Stimulated activated CD4-positive, alpha-beta T cell treated with anti-CD3 and anti-CD28 coated beads, Interleukin-15, amount 100 ng/mL, for 24 hours (primary cell): ENCODE measurements at regions not wholly inside any gene's neighbourhood (a gene's known extent, or its start where the extent isn't known, plus 50 kb on each side); places are given as distances from the start of the nearest gene placed in this dataset.

Experiments used
- DNase-seq: peaks from one replicate; pipeline ENCODE4 v3.0.0-alpha.2; 2020

DNA sequence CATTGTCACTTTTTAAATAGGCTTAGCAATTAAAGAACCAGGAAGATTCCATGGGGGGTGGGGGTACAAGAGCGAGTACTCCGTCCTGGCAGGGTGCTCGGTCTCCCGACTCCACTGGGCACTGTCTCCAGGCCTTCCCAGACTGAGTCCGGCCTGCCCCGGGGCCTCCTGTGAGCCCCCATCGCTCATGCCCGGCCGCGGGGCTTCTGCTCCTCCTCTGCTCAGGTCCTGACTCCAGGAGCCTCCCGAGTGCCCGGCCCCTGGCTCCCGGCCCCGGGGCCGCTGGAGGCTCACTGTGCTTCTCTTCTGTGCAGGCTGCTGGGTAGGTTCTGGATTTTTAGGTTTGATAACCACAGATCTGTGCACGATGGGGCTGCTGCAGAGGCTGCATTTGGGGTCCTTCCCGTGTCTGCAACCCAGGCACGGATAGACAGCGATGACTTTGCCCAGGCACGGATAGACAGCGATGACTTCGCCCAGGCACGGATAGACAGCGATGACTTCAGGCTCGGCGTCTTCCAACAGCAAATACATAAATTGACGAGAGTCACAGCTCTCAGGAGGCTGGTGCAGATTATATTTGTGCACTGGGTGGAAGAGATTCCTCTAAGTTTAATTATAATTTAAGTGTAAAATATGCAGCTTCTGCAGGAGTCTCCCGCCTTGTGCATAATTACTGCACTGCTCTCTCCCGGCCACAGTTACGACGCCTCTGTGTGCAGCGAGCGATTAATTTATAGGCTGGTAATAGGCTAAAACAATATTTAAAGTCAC is 74.8 kb upstream of the RXRA start:
- DNase-seq, result no peak

DNA sequence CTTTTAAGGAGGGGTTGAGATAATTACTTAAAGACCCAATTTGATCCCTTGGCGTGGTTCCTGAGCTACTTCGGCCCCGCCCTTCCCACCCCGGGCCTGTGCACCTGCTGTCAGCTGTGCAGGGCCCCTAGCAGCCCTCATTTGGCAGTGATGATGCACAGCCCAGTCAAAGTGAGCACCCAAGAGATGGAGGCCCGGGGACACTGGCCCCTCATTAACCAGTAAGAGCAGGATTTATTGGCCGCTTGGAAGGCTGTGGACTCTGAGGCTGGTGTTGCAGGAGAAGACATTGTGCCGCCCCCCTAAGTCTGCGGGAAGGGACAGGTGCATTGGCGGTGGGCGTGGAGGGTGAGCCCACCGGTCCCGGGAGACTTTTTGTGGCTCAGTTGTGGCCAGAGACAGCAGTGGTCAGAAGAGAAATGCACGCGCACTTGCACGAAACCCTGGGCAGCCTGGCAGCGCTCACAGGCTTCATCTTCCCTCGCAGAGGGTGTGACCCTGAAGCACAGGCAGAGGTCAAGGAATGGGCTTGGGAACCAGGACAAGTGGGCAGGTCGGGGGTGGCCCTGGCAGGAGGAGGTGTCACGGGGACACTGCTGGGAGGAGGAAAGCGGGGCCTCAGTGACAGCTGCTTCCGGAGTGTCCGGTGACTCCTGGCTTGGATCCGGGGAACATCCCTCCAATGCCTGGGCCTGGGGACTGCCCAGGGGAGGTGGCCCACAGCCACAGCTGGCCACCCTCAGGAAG is 74.0 kb upstream of the RXRA start:
- DNase-seq, result no peak

DNA sequence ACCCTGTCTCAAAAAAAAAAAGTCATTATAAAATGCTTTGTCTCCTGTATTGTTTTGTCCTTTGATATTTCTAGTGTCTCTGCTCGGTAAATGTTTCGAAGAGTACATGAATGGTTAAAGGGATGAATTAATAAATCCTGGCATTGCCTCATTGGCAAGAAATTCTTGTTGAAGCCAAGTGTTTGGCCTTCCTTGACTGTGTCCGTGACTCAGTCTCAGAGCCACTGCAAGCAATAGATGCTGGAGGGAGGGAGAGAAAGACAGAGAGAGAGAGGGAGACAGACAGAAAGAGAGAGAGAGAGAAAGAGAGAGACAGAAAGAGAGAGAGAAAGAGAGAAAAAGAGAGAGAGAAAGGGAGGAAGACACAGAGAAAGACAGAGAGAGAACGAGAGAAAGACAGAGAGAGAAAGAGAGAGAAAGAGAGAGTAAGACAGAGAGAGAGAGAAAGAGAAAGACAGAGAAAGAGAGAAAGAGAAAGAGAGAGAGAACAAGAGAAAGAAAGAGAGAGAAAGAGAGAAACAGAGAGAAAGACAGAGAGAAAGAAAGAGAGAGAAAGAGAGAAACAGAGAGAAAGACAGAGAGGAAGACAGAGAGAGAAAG is 72.5 kb upstream of the RXRA start:
- DNase-seq, result no peak

DNA sequence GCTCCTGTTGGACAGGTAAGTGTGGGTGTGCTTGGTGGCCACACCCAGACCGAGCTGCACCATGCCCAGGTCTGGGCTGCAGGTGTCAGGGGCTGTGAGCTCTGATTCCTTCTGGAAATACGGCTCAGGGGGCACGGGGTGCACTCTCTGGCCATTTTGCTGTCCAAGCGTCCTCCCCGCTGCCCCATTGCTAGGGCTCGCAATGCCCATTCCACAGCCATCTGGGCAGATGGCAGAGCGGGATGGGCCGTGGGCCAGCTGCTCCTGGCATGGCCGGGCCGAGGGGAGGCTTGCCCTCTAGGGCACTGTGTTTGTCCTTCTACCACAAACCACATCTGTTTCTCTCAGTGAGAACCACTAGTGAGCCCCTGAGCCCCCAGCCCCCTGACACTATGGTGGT is 67.9 kb upstream of the RXRA start:
- DNase-seq, result no peak

DNA sequence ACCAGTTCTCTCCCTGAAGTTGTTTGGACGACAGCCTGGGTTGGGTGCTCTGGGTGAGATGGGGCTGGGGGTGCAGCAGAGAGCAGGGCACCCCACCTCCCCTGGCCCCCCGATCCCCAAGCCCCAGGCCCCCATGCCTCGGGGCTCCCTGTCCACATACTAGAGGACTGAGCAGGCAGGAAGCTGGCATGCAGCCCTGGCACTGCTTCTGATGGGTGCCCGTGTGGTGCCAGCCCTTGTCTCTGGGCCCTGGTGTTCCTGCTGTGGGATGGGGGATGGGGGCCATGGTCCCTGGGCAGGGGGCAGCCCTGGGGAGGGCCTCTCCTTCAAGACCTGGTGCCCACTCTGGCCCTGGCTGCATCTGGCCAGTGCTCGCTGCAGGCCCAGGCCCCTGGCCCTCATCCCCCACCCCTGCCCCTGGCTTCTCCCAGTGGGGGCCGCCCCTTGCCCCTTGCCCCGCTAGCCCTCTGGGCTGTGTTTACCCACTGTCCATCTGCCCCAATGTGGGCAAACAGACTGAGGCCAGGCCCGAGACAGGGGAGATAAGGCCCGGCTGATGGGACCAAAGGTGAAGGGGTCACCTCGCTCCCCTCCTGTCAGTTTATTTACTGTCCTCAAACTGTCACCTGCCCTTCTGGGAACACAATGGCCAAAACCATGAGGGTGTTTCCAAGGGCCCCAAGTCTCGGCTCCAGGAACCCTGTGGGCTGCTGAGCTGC is 67.3 kb upstream of the RXRA start:
- DNase-seq, result no peak

DNA sequence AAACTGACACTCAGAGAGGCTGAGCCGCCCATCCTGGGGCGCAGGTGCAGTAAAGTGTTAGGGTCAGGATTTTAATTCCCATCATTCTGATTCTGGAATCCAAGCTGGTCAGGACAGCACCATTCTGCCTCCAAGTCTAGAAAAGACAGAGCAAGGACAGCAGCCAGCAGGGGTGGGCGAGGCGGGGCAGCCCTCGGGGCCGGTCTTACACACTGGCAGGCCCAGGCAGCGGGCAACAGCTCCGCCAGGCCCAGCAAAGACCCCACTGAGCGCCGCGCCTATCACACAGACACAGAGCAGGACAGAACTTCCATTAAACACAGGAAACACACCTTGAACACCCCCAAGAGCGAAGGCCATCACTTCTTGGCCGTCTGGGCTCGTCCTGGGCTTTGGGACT is 66.5 kb upstream of the RXRA start:
- no peak for DNase-seq

DNA sequence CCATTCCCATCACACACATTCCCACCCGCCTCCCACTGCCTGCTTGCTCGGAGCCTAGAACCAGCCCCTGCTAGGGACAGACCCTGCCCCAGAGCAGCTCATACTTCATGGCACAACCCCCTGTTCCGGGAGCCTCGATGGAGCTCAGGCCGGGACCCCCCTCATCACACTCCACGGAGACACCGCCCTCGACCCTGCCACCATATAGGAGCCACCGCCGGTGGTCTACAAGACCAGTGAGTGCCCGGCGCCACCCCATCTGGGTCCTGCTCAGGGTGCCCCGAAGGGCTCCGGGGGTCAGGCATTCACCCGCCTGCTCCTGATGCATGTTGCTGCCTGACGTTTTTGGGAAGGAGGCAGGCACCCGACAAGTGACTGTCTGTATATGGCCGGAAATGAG is 65.5 kb upstream of the RXRA start:
- no peak for DNase-seq

DNA sequence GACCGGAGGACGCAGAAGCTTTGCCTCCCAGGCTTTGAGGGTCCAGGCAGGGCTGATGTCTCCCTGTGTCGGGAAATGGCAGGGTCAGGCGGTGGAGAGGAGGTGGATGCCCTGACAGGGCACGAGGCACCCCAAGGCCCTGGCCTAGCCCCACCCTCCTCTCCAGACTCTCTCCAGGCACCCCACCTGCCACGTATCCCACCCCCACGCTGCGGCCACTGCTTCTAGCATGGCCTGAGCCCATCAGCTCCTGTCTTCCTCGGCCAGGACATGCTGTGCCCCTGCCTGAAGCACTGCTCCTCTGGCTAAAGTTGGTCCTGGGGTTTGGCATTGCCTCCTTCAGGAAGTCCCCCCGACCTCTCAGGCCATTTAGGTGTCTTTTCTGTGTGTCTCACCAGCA is 64.2 kb upstream of the RXRA start:
- DNase-seq, result no peak

DNA sequence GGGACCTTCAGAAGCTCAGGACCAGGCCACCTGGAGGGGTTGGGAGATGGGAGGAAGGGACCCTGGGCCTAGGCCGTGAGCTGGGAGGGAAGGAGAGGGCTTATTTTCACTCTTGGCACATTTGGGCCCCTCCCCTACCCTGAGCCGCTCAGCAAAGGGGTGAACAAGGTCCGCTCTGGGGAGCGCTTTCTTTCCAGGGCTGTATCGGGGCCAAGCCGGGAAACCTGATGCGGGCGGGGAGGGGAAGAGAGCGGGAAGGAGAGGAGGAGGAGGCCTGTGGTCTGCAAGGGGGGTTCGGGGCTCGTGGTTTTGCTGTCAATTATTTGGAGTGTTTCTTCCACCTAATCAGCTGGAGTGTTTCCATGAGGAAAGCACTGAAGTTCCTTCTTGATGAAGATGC is 62.7 kb upstream of the RXRA start:
- DNase-seq, result no peak

DNA sequence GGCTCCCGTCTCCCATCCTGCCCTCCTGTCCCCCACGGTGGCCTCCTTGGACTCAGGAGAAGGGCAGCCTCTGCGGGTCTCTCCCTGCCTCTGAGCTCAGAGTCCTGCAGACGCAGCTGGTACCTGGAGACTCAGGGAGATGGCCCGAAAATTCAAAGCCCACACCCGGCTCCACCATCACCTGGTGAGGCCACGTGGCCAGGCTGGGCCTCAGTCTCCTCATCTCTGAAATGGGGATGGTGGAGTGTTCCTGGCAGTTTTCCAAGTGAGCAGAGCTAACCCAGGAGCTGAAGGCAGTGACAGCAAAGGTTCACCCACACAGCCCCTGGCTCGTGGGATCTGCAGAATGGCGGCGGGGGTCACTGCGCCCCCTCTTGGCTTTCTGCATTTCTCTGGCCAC is 62.1 kb upstream of the RXRA start:
- DNase-seq, result no peak

DNA sequence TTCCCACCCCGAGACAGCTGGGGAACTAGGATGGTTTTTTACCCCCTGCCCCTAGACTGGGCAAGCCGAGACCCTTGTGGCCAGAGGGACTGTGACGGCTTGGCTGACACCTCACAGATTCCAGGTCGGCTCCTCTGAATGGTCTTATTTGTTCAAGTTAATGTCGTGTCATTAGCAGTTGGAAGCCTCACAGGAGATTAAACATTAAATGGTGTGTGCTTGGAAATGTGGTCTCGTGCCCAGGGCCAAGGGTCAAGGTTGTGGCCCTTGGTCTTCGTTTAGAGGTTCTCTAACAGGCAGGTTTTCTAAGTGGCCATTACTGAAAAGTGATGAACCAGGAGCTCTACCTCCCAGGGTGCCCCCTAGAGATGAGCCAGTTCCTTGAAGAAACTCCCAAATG is 61.2 kb upstream of the RXRA start:
- no peak for DNase-seq

DNA sequence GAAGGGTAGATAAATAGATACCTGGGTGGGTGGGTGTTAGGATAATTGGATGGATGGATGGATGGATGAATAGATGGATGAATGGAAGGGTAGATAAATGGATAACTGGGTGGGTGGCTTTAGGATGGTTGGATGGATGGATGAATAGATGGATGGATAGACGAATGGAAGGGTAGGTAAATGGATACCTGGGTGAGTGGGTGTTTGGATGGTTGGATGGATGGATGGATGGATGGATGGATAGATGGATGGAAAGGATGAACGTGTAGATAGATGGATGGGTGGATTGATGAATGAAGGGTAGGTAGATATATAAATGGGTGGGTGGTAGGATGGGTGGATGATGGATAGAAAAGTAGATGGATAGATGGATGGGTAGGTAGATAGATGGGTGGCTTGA is 59.8 kb upstream of the RXRA start:
- DNase-seq, result no peak

DNA sequence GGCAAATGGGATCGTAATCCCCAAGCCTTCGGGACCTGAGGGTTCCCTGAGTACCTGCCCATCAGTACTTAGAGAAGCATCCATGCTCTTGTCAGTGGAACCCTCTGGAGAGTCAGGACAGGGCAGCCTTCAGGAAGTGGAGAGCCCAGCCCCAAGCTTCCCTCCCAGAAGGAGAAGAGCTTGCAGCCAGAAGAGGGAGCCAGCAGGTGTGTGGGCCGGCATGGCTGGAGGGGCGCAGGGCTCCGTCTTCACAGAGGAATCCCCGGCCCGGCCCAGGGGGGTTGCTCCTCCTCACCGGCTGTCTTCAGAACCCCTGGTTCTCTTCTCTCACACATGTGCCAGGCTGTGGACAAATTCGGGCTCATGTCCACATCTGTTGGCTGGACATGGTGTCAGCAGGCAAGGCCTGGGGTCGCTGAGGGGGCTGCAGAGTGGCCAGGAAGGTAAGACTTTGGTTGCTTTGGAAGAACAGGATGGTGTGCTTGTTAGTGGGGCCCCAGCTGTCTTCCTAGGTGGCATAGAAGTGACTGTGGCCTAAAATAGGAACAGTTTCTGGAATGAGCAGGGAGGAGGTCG is 58.9 kb upstream of the RXRA start:
- no peak for DNase-seq

DNA sequence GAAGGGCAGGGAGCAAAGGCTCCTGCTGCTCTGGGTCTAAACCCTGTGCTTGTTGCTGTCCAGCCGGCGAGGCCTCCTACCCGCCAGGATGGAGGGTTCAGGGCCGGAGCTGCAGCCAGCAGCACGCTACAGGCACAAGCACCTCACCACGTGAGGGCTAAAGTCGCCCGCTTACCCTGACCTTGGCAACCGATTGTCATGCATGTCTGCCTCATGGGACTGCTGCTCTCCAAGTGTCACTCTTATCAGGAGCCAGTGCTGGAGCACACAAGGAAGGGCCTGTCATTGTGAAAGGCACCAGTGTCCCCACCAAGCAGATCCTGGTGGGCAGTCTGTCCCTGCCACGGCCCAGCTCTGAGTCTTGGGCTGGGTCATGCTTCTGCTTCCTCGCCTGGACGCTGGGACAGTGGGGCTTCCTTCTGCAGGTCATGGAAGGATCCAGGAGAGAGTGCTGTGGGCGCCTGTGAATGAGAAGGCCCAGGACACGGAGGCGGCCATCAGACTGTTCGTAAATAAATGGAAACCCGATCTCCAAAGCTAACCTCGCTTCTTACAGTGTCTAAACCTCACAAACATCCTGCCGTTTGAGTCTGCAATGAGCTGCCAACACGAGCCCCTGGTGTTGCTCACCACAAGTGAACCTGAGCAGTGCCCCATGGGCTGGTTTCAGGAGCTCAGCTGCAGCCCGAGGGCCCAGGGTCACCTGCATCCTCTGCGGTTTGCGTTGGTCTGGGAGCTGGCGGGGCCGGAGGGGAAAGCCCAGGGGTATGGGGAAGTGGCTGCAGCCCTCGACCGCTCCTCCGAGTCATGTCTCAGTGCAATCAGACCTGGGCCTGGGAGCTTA is 58.2 kb upstream of the RXRA start:
- no peak for DNase-seq

DNA sequence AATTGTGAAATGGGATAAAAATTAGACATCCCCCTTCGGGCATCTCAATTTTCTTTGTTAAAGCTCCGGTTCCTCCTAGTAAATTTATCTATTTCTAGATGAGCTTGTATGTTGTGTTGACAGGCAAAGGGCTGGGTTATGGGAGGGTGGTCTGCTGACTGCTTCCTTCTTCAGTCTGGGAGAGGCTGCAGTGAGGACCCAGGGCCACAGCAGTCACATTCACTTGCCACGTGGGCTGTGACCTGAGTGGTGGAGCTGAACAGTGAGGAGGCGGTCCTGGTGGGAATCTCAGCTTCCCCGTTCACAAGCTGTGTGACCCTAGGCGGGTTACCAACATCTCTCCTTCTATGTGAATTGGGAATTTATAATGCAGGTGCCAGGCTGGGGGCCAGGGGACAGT is 57.5 kb upstream of the RXRA start:
- no peak for DNase-seq

DNA sequence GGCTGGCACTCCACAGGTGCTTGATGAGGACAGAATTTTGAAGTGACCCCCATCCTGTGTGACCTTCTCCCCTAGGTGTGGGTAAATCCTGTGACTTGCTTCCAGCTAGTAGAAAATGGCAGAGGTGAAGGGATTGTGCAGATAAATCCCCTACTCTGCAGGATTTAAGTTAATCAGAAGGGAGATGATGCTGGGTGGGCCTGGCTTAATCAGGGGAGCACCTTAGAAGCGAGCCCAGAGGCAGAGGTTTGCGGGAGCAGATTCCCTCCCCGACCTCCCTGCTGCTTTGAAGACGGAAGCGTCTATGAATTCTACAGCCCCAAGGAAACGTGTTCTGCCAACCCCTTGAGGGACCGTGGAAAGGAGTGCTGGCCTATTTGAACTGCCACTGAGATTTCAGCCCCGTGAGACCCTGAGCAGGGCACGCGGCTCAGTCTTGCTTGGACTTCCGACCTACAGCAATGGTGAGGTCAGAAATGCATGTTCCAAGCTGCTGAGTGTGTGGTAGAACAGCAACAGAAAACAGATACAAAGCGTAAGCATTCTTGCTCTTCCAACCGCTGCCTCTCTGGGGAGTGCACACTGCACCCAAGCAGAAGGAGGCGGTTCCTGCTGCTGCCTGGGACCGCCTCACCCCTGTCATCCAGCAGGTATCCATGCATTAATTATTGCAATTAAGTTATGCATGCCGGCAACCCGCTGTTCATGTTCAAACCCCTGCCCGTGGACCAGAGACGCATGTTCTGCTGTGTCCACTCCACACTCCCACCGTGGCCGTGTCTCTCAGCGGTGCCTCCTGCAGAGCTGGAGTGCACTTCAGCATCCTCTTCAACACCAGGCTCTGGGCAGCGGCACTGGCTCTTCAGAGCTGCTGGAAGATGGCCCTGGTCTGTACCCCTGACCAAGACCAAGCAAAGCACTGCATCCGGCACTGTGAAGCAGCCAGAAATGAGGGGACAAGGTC is 54.6 kb upstream of the RXRA start:
- DNase-seq, result no peak

DNA sequence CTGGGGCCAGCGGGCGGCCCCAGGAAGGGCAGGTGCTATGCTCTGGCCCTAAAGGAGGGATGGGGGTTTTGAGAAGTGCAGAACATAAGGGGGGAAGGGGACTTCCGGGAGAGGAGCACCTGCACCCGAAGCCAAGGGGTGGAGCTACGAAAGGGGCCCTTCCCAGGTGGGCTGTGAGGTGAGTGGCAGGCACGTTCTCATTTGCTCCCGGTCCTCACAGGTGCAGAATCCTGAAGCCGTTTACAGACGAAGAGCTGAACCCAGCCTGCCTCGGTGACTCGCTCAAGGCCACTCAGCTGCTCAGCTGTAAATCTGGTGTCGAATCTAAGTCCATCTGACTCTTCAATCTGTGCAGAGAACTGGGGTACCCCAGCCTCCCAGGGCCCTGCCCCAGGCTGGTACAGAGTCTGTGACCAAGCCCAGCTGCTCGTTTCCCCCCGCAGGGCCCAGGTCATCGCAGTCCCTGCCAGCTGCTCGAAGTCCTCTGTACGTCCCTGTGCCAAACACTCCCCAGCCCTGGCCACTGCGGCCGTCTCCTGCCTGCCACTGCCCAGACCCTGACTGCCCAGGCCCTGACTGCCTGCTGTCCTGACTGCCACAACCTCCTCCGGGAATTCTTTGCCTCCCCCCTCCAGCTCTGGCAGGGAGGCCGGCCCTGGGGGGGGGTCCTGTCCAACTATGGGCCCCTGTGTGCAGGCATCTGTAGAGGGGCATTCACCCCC is 53.8 kb upstream of the RXRA start:
- no peak for DNase-seq

DNA sequence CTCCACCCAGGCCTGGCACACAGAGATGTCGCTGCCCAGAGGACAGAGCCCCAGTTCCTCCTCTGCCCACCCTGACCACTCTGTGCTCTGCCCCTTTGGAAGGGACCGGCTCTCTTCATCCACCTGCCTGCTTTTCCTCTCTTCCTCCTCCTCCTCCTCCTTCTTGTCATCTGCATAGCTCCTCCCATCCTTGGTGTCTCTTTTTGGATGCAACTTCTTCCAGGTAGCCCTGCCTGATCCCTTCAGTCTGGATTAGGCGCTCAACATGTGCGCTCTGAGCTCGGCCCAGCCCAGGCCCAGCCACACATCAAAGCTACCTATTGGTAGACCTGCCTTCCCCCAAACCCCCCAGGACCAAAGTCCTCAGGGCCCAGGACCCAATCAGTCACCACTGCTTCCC is 52.6 kb upstream of the RXRA start:
- DNase-seq, result no peak

DNA sequence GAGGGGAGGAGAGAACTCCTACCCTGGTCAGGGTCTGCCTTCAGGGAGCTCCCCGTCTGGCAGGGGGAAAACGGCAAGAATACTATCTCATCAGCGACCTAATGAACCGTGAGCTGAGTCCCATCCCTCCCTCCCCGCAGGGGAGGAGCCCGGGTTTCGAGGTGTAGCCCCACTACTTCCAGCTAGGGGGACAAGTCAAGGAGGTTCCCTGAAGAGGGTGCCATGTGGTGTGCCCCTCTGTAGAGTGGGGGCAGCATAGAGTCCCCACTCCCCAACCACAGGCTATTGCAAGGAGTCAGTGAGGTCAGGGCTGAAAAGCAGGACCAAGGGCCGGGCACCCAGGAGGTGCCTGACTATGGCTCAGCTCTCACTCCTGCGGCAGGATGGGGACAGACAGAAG is 50.9 kb upstream of the RXRA start:
- DNase-seq, result no peak

DNA sequence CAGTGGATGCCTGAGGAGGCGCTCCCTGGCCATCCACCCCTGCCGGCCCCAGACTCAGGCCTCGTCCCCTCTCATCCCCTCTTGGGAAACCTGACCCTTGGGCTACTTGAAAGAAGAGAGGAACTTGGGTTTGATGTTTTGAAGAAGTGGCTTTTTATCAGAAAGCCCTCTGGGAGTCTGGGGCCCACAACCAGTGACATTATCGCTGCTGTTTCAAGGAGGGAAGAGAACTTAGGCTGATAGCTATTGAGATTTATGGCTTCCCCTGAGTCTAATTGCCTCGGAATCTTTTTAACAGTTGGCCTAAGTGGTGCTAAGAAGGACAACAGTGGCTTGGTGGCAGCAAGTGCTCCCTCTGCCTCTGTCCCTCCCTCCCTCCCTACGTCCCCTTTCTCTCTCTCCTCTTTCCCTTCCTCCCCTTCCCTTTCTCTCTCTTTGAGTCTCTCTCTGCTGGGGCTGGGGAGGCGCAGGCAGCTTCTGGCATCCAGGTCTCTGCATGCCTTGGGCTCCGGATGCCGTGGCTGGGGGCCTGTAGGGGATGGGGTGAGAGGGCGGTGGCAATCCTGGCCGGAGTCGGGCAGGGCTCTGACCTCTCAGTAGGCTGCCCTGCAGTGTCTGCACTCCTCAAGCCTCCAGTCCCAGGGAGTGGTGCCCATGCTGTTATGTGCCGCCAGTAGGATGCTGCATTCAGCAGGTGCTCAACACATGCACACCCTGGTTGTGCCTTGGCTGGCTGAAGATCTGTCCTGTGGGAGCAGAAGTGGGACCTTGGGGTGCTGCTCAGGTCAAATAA is 49.6 kb upstream of the RXRA start:
- DNase-seq, result no peak
